GM12865 (cell line): ENCODE measurements at regions not wholly inside any gene's neighbourhood (a gene's known extent, or its start where the extent isn't known, plus 50 kb on each side); places are given as distances from the start of the nearest gene placed in this dataset.

ENCODE experiments used
- DNase-seq: peaks from one replicate; pipeline ENCODE4 v3.0.0; 2010; ENCODE audit warnings: low read depth
- H3K4me3 ChIP-seq: 2 replicates; pipeline ENCODE4 v1.5.1; 2011; ENCODE audit warnings: mild to moderate bottlenecking, low read depth, low read length, control low read depth
- TF ChIP-seq, protein P1 (sequence below): IDR thresholded peaks from 2 replicates; pipeline ENCODE4 v1.5.1; 2011; ENCODE audit warnings: low read length, control low read depth, low read depth, inconsistent platforms; ENCODE audit not compliant: insufficient read depth; ENCODE audit errors: missing control alignments

DNA sequence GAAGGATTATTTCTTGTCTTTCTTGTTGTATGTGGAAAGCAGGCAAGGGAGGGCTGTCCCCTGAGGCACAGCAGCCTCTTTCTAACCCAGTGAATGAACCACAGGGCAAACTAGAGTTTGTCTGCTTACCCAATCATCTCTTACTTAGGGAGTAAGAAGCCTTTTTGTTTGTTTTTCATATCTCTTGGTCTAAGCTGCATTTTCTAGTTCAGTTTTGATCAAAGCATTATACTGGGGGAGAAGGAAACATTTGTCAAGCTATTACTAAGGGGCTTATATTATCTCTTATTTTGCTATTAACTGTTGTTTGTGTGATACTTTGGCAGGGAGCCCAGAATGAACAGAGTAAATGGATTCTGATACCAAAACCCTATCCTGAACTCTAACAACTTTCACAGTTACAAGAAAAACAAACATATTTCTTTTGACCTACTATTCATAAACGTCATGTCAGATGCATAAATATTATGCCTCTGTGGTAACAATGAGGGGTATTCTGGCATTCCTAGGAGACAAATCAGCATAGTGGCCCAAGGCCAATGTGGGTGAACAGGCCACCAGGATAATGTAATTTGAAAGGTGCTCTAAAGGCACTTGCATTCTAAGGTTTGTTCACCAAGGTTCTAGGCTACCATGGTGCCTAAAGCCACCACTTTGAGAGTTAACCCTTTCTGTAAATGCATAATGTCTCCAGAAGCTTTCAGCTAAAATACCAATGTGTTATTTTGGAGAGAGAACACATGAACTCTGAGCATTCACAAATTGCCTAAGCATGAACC is 271.6 kb upstream of the ZPLD1 start:
- DNase-seq = no peak
- H3K4me3 ChIP-seq = no peak overlapping the region
- TF ChIP-seq, protein P1, sequence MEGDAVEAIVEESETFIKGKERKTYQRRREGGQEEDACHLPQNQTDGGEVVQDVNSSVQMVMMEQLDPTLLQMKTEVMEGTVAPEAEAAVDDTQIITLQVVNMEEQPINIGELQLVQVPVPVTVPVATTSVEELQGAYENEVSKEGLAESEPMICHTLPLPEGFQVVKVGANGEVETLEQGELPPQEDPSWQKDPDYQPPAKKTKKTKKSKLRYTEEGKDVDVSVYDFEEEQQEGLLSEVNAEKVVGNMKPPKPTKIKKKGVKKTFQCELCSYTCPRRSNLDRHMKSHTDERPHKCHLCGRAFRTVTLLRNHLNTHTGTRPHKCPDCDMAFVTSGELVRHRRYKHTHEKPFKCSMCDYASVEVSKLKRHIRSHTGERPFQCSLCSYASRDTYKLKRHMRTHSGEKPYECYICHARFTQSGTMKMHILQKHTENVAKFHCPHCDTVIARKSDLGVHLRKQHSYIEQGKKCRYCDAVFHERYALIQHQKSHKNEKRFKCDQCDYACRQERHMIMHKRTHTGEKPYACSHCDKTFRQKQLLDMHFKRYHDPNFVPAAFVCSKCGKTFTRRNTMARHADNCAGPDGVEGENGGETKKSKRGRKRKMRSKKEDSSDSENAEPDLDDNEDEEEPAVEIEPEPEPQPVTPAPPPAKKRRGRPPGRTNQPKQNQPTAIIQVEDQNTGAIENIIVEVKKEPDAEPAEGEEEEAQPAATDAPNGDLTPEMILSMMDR = no peak

DNA sequence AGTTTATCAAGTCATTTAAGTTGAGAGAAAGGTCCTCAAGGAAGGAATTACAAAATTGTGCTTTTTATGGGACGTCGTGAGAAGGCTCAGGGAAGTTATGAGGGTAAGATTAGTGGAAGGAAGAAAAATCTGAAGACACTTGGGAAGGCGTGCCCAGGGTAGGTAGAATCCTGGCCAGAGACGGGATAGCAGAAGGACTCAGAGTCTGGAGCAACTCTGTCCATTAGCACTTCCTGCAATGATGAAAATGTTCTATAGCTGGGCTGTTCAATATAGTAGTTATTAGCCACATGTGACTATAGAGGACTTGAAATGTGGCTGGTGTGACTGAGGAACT is 271.0 kb upstream of the ZPLD1 start:
- no peak for DNase-seq
- TF ChIP-seq, protein P1 = no peak
- H3K4me3 ChIP-seq = no peak overlapping the region

DNA sequence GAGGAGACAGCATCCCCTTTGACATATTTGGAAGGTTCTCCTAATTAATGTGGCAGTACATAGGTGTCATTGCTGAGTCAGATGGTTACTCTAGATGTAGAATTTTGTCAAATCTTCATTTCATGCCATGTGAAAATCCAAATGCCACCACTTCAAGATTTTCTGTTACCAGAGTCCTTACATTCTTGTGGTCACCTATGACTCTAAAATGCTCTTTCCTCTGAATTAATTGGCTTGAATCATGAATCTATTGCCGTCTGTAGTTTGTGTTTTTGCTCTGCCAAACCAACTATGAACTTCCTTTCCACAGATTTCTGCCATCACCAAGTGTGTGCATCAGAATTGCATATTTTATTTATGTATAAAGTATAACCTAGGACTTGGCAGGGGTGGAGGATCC is 269.4 kb upstream of the ZPLD1 start:
- no peak for DNase-seq
- TF ChIP-seq, protein P1 = no peak
- no peak overlapping the region for H3K4me3 ChIP-seq

DNA sequence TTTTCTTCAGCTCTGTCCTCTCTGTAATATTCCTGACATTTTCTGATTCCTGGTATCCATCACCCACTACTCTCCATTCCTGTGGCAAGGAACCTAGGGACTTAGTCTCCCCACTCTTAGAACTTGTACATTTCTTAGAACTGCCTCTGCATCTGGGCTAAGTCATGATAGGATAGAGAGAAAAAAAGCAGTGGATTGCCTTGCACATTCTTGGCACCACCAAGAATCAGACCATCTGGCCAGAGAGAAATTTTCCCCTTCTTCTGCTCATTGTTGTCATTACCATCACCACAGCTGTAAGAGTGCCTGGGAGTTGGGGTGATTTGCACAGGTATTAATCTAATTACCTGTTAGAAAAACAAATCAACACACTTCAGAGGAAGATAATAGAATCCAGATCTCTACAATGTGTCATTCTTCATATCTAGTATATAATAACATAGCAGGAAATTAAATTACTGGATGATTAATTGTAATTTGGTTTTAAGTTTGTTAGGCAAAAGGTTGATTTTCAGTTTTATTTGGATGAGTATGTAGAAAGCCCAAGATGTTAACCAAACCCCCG is 264.8 kb upstream of the ZPLD1 start:
- no peak for DNase-seq
- no peak overlapping the region for H3K4me3 ChIP-seq
- TF ChIP-seq, protein P1 = no peak

DNA sequence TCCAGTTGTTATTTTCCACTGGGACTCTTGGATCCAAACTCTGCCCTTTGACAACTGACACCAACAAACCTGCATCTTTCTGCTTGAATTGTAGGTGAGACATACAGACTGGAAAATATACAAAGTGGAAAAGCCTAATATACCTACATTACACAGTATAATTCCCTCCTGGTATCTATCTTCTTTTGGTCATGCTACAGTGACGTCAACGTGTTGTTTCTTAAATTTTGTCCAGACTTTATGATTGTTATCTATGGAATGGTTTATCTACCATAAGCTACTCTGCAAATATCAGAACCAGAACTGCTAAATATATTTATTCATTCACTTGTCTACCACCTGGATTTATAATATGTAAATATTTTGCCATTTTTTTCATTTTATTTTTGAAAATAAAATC is 264.3 kb upstream of the ZPLD1 start:
- TF ChIP-seq, protein P1 = no peak
- no peak overlapping the region for H3K4me3 ChIP-seq
- DNase-seq = no peak

DNA sequence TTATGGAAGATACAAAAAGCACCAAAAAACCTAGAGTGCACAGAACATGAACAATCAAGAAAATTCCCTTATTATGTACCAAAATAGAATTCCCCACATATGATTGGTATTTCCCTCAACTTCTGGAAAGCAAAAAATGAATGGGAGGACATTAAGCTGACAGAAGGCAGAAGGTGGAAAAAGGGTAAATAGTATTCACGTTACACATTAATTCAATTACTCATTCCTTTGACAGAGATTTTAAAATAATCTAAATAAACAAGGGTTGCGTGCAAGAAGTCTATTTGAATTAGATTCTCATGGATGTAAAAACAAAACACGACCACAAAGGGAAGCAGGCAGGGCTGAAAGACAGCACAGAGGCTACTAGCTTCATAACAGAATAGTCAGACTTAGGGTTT is 260.5 kb upstream of the ZPLD1 start:
- H3K4me3 ChIP-seq = no peak overlapping the region
- TF ChIP-seq, protein P1 = no peak
- DNase-seq = no peak
